ENCODE measurements at regions not wholly inside any gene's neighbourhood (a gene's known extent, or its start where the extent isn't known, plus 50 kb on each side); places are given as distances from the start of the nearest gene placed in this dataset.

- TF ChIP-seq POLR2AphosphoS5 (IDR thresholded peaks at IDR 0.05; ENCODE audit: low read depth) (no peak), CTCF (conservative IDR thresholded peaks at IDR 0.05; ENCODE audit: low read depth in 2 of 2) (no peak), EZH2 (IDR thresholded peaks at IDR 0.05; ENCODE audit: low read depth, unreplicated experiment) (no peak)
Measured at GRCh38 chr4:116082808-116083366, 969.5 kb upstream of the NDST4 start.

Data from GM23338 (cell line).